ENCODE measurements at regions not wholly inside any gene's neighbourhood (a gene's known extent, or its start where the extent isn't known, plus 50 kb on each side); places are given as distances from the start of the nearest gene placed in this dataset.

DNA sequence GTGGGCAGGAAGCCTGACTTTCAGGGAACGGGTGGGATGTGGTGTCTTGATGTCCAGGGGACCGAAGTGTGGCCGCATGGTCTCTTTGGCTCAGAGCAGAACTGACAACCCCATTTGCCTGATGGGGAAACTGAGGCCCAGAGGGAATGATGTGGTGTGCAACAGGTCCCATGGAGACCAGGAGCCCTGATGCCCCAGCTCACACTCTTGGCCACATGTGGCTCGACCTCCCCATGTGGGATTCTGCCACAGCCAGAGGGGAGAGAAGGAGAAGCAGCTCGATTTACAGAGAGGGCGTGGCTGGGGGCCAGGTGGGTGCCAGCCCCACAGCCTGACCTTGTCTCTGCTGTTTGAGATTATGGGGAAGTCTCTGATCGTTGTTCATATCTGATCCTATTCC lies 128.1 kb downstream of the TEX29 start:
- no peak for TF ChIP-seq POLR2A (IDR thresholded peaks at IDR 0.05)
- no peak for TF ChIP-seq CTCF (IDR thresholded peaks at IDR 0.05)
